ENCODE measurements at regions not wholly inside any gene's neighbourhood (a gene's known extent, or its start where the extent isn't known, plus 50 kb on each side); places are given as distances from the start of the nearest gene placed in this dataset.
A peak's percentile ranks its signal among the peaks of the same experiment; 100 is the strongest.
"Not testable (repeated sequence)": the region's sequence is repeated elsewhere in the genome, so short reads cannot be mapped to it uniquely, and the experiment has no call there.

DNA sequence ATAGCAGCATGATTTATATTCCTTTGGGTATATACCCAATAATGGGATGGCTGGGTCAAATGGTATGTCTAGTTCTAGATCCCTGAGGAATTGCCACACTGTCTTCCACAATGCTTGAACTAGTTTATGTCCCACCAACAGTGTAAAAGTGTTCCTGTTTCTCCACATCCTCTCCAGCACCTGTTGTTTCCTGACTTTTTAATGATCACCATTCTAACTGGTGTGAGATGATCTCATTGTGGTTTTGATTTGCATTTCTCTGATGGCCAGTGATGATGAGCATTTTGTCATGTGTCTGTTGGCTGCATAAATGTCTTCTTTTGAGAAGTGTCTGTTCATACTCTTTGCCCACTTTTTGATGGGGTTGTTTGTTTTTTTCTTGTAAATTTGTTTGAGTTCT, 54.0 kb upstream of the GPR89A start:
- DNase-seq (ENCODE audit: low spot score) = not testable (repeated sequence)

DNA sequence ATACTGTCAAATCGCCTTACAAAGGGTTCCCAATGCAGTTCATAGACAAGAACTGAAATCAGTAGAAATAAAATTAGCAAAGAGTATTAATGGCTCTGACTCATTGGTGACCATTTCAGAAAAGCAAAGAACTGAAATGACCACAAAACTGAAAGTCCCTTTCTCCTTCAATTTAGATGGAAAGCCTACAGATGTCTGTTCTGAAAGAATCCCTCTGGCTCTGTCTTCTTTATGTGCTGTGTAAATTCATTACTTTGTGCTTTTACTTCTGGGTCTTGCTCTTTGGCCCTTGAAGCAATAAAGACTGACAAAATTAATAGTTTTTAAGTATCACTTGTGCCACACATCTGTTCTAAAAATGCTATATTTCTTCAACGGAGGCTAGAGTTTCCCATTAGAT, 62.7 kb upstream of the GPR89A start:
- DNase-seq (ENCODE audit: low spot score) = peak; percentile 2

DNA sequence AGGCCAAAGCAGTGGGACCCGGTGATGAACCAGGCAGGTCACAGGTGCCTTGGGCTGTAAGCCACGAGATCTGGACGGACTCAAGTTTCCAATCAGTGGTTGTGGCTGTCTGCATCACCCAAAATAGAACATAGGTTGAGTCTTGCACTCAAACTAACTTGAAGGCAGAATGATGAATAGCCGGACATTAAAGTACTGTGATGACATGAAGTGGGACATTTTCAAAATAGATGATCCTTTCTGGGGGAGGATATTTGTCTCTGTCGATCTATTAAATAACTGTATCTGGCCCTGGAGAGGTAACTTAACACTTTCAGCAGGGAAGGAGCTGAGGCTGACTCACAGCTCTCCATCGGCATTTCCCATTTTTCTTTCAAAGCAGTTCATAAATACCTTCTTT, 66.1 kb upstream of the GPR89A start:
- DNase-seq (ENCODE audit: low spot score) = not testable (repeated sequence)

DNA sequence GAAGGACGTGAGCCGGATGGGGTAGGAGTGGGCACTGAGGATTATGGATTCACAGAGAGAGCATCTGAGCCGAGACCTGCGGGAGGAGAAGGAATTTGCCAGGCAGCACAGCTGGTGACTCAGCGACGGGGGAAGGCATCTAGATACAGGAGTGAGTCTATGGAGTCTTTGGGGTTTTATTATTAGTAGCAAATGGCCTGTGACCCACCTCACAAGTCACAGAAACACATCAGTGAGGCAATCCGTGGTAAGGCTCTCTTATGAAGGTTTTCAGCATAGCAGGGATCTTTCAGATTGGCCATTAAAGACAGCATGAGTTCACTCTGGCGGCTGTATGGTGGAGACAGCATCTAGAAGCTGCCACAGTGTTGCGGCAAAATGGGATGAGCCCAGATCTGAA, 66.5 kb upstream of the GPR89A start:
- peak; percentile 35 for DNase-seq (ENCODE audit: low spot score)

DNA sequence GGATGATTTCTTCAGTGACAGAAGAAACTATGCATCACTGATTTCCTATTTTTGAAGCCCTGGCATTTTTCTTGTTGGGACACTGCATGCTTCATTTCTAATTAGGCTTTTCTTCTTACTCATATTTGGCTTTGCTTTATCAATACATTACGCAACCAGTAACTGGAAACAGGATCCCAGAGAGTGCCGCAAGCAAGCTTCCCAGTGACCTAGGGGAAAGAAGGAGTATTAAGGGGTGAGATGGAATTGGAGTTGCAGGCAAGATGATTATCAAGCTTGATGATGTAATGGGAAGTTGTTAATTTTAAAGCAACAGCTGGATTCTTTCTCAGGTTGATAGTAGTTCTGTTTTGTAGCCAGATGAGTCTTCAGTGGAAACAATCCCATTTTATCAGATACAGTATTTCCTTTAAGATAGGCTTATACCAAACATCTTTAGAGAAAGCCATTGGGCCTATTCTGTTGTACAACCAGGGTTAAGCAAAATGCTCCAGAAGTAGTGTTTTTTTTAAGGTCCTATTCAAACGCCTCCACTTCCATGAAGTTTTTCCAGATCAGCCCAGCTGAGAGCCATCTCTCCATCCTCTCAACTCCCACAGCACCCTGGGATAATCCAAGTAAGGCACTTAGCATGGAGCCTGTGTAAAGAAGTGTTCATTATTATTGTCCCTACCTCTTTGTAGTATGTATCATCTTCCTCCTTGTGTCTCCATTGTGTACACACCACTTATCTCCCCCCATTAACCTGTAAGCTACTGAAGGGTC, 69.5 kb upstream of the GPR89A start:
- not testable (repeated sequence) for DNase-seq (ENCODE audit: low spot score)

DNA sequence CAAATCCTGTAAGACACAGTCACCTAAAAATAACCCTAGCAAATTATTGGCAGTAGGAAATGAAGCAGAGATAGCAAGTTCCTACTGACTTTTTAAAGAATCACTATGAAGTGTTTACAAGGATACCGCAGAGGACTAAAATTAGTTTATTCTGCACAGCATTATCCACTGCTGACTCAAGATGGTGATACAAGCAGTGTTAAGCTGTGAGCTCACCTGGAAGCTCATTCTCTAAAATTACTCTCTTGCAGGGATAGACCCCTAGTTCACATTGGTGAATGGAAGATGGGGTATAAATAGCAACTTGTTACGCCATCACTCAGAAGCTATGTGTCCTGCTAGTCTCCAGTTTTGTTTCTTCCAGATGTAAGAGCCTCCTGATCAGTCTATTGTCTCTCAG, 70.8 kb upstream of the GPR89A start:
- DNase-seq (ENCODE audit: low spot score) = not testable (repeated sequence)

DNA sequence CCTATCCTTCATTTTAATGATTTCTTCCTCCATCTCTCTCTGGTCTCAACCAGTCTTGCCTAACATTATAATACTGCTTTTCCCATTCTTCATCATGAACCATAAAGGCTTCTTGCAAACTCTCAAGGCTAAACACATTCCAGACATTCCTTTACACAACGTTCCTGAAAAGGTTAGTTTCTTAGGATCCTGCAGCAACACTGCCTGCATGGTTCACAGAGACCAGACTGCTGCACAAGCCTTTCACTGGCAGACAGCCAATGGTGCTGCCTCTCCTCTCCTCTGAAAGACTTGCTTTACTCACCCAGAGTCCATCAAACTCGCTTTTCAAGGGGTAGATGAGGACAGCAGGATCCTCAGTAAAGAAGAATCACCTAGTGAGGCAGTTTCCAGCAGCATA, 72.3 kb upstream of the GPR89A start:
- peak; percentile 2 for DNase-seq (ENCODE audit: low spot score)

DNA sequence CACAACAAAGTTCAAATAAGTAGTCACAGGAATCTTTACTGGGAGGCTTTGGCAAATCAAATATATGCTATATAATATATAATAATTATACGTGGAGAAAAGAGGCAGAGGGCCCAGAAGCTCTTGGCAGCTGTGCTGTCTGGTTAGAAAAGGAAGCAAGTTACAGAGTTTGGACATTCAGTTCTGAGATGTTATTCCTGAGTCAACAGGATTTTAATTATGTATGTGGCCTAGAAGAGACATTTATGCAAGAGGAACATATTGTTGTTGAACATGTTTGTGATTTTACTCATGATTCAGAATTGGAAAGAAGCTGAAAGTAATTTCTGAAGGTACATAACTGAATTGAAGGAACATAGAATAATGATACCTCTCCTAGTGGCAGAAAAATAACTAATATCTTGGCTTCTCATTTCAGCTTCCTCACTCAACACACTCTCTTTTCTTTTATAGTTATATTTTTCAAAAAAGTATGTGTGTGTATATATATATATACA, 79.7 kb upstream of the GPR89A start:
- DNase-seq (ENCODE audit: low spot score) = not testable (repeated sequence)

DNA sequence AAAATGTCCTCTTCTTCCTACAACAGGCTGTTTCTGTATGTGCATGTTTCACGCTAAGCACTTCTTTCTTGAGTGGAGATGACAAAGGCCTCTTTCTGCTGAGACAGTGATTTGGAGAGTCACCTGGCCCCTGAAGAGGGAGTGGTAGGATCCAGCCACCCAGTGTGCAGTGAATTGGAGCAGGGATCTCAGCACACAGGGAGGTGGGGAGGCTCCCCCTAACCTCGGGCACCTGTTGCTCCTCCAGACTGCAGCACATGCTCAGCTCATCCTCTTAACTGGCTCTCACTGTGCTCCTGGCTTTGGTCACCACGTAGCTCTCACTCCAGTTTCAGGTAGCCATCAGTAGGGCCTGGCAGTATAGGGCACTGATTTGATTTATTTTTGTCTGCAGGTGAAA, 87.6 kb upstream of the GPR89A start:
- DNase-seq (ENCODE audit: low spot score) = not testable (repeated sequence)

DNA sequence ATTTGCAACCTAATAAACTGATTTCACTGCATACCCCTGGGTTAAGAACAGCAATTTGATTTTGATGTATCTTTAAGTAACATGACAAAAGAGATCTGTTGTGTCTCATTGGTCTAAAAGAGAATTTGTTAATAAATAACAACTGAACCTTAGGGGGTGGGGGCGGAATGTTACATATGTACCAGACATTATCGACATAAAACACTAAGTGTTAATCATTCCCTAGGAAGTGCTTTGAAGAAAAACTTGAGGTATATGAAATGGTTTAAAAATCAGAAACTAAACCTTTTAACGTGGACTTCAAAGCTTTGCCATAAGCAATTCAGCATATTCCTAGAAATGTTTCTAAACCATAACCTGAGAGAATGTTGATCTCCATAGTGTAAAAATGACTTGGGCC, 88.5 kb upstream of the GPR89A start:
- not testable (repeated sequence) for DNase-seq (ENCODE audit: low spot score)

DNA sequence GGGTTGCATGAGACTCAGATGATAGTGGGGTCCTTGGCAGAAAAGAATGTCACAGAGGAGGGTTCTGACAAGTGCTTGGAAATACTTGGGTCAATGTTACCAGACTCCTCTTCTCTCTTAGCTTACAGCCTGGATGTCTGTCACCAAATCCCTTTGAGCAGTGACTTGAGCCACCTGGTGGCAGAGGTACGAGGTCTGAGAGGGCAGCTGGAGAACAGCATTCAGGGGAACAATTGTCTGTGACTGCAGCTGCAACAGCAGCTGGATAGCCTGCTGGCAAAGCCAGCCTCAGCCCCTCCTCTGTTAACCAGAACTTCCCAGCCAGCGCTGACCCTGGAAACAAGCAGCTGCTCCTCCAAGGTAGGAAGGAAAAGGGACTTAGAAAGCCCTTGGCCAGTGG, 87.6 kb upstream of the NBPF20 start:
- not testable (repeated sequence) for DNase-seq (ENCODE audit: low spot score)

DNA sequence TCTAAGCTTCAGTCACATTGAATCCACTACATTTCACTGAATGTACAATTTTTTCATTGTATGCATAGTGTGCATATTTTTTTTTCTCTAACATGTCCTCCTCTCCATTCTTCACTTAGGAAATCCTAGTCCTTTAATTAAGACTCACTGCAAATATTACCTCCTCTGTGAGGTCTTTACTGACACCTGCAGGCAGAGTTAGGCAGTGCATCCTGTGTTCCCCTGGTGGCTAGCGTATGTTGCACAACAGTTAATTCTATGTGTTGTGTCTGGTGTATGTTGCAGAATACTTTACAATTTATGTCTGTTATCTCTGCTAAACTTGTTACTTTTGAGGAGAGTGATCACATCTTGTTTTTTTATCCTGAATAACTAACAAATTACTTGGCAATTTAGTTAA, 82.7 kb upstream of the NBPF20 start:
- not testable (repeated sequence) for DNase-seq (ENCODE audit: low spot score)

DNA sequence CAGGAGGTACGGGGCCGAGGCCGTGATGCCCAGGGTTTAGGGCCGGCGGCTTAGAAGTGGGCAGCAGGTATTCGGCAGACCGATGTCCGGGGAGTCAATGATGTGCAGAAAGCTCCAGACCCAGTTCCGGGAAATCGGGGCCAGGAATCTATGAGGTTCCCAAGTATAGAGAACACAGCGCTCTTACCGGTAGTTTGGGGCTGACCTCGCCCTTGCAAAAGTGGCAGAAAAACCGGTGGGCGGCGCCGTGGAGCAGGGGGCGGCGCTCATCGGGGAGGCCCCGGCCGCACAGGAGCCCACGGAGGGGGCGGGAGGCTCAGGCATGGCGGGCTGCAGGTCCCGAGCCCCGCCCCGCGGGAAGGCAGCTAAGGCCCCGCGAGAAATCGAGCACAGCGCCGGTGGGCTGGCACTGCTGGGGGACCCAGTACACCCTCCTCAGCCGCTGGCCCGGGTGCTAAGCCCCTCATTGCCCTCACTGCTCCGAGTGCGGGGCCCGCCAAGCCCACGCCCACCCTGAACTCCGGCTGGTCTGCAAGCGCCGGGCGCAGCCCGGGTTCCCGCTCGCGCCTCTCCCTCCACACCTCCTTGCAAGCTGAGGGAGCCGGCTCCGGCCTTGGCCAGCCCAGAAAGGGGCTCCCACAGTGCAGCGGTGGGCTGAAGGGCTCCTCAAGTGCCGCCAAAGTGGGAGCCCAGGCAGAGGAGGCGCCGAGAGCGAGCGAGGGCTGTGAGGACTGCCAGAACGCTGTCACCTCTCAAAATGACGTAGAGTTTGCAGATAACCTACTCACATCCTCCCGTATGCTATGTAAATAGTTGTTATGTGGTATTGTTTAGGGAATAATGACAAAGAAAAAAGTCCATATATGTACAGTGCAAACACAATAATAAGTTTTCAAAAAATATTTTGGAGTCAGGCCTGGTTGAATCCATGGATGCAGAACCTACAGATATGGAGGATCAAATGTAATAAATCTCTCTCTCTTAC, 80.6 kb upstream of the NBPF20 start:
- DNase-seq (ENCODE audit: low spot score) = not testable (repeated sequence)

DNA sequence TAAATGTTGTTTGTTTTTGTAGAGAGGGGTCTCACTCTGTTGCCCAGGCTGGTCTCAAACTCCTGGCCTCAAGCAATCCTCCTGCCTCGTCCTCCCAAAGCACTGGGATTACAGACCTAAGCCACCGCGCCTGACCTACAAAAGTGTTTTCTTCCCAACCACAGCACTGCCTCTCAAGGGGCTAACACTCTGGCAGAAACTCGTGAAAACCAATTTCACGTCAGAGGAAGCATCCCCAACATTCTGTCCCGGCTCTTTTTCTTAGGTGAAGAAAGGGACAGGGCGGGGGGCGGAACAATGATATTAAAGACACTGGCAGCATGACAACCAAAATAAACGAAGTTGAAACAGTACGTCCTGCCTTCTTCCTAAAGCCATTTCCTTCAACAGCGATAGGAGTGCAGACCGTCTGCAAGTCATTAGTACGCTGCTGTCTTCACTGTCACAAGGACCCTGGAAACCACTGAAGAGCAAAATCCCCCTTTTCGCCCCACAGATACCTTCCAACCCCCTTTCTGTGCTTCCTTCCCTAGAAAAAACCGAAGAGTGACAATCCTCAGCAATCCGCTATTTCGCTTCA, 79.5 kb upstream of the NBPF20 start:
- not testable (repeated sequence) for DNase-seq (ENCODE audit: low spot score)

DNA sequence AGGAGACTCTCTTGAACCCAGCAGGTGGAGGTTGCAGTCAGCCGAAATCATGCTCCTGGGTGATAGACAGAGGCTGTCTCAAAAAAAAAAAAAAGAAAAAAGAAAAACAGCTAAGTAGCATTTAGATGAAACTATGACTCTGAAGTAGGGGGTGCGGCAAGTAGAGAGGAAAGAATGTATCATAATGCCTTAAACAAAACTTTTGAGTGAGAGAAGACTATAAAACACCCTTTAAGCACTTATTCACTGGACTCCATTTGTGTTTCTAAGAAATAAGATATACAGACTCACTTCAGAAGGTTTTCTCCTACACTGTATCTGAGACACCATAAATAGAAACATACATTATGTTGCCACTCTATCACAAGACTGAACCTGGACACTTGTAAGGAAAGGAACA, 78.9 kb upstream of the NBPF20 start:
- not testable (repeated sequence) for DNase-seq (ENCODE audit: low spot score)

DNA sequence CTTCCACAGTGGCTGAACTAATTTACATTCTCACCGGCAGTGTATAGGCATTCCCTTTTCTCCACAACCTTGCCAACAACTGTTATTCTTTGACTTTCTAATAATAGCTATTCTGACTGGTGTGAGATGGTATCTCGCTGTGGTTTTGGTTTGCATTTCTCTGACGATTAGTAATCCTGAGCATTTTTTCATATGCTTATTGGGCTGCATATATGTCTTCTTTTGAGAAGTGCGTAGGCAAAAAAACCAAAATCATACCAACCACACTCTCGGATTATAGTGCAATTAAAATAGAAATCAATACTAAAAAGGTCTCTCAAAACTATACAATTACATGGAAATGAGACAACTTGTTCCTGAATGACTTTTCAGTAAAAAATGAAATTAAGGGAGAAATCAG, 74.8 kb upstream of the NBPF20 start:
- not testable (repeated sequence) for DNase-seq (ENCODE audit: low spot score)

DNA sequence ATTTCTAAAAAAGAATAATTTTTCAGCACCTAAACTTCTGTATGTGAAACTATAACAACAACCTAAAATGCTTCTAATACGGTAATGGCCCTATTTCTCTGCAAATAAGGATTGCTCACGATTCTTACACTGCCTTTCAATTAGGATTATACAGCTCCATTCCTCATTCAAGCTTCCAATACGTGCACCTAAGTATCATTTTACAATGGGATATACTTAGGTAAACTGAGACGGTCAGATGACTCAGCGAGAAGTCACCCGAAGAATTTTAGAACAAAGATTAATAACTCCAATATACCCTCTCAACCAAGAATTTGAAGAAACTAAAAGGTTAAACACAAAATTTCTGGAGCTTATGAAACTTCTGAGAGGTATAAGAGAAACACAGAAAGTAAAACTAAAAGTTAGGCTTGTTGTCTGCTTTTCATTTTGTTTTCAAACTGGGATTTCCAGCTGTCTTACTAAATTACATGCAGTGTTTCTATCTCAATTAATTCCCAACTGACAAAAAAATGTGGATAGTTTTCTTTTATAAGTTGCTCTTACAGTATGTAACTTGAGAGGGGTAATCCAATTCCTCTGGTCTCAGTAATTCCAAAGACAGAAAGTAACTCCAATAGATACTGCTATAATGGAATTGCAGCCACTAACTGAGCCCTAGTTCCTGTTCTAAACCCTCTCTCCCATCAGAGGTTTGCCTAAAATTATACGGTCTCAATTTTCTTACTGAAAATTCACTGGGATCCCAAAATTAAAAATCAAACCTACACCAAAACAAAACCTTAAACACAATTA, 69.9 kb upstream of the NBPF20 start:
- not testable (repeated sequence) for DNase-seq (ENCODE audit: low spot score)

DNA sequence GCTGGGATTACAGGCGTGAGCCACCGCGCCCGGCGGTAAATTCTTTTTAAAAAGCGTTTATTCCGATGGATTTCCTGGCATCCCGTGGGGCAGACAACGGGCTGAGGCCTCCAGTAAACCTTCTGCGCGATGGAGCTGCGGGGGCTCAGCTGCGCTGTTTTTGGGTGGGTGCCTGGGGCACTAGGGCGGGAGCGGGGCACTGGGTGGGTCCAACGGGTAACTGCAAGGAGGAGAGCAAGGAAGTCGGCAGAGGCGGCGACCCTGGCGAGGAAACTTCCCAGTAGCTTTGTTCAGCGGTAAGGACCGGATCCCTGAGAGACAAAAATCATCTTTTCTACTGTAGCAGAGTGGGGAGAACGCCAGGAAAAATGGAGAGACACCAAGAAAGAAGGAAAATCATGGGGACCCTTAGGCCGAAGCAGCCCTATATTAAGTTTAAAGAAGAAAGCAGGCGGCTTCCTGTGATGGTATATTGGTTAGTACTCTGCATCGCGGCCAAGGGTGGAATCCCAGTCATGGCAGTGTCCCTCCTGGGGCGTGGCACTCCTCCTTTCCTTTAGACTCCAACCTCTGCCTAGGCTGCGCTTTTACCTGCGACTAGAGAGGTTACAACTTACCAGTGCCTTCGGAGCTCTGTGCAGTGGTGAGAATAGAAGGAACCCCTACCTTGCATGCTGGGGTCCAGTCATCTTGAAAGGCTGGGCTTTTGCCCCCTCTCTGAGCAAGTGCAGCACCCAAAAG, 63.0 kb upstream of the NBPF20 start:
- DNase-seq (ENCODE audit: low spot score) = not testable (repeated sequence)

DNA sequence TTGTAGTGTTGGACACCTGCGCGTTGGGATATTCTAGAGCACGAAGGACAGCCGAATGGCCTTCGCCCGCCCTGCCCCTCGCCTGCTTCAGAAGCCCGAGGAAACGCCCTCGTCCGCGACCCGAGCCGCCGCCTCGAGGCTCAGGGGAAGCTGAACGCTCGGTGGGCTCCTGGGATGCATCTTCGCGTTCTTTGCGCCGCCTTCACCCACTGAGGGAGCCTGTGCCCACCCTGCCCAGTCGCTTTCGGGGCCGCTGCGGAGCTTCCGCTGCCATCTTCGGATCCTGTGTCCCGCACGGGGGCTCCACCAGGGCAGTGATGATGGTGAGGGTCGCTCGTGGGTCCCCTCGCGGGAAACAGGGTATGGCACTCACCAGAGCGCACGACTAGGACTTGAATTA, 61.8 kb upstream of the NBPF20 start:
- not testable (repeated sequence) for DNase-seq (ENCODE audit: low spot score)

DNA sequence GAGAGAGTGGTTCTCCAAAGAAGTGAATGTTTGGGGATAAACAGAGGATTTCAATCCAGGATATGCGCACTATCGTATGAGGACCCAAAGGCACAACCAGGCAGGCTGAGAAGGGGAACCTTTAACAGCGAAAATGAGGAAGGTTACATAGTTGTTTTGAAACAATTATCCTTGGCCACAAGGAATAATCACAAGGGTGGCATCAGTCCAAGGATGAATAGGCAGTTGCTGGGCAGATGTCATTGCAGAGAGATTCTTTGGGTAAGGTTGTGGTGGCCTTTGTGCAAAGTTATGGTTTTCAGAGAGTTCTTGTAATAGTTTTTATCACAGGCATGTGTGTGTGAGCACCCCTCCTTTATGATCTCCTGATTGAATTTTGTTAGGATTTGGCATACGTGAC, 58.9 kb upstream of the NBPF20 start:
- not testable (repeated sequence) for DNase-seq (ENCODE audit: low spot score)
